H9 (cell line): ENCODE measurements at regions not wholly inside any gene's neighbourhood (a gene's known extent, or its start where the extent isn't known, plus 50 kb on each side); places are given as distances from the start of the nearest gene placed in this dataset.

Experiments
- DNase-seq: peaks from one replicate; pipeline ENCODE4 v3.0.0-alpha.2; 2017
- H2AFZ ChIP-seq: one replicate; pipeline ENCODE4 v1.6.1; 2013; ENCODE audit warnings: mild to moderate bottlenecking, low read length, control low read depth, moderate library complexity
- H2AK5ac ChIP-seq: 2 replicates; pipeline ENCODE4 v1.6.1; 2013; ENCODE audit warnings: low read length, control low read depth, mixed read lengths; ENCODE audit not compliant: insufficient read length
- H2BK120ac ChIP-seq: one replicate; pipeline ENCODE4 v1.6.1; 2013; ENCODE audit warnings: low read depth, mild to moderate bottlenecking, low read length, control low read depth, inconsistent platforms; ENCODE audit not compliant: poor library complexity, severe bottlenecking
- H2BK12ac ChIP-seq: 2 replicates; pipeline ENCODE4 v1.6.1; 2013; ENCODE audit warnings: low read length, control low read depth, mixed read lengths, low read depth; ENCODE audit not compliant: insufficient read length
- H2BK15ac ChIP-seq: 2 replicates; pipeline ENCODE4 v1.6.1; 2013; ENCODE audit warnings: low read depth, low read length, control low read depth
- H2BK20ac ChIP-seq: one replicate; pipeline ENCODE4 v1.6.1; 2013; ENCODE audit warnings: low read depth, mild to moderate bottlenecking, low read length, control low read depth, inconsistent platforms; ENCODE audit not compliant: poor library complexity, severe bottlenecking
- H2BK5ac ChIP-seq: 2 replicates; pipeline ENCODE4 v1.6.1; 2013; ENCODE audit warnings: low read length, control low read depth, mixed read lengths; ENCODE audit not compliant: insufficient read length
- H3K14ac ChIP-seq: 2 replicates; pipeline ENCODE4 v1.6.1; 2013; ENCODE audit warnings: low read length, control low read depth; ENCODE audit not compliant: insufficient read depth
- H3K18ac ChIP-seq: 2 replicates; pipeline ENCODE4 v1.6.1; 2013; ENCODE audit warnings: low read depth, mild to moderate bottlenecking, mixed read lengths, low read length, control low read depth; ENCODE audit not compliant: insufficient read length
- H3K23ac ChIP-seq: 2 replicates; pipeline ENCODE4 v1.6.1; 2013; ENCODE audit warnings: low read length, control low read depth, mixed read lengths, low read depth; ENCODE audit not compliant: insufficient read length
- H3K23me2 ChIP-seq: 2 replicates; pipeline ENCODE4 v1.6.1; 2013; ENCODE audit warnings: low read depth, mild to moderate bottlenecking, mixed read lengths, low read length, control low read depth; ENCODE audit not compliant: insufficient read length, poor library complexity, severe bottlenecking
- H3K27ac ChIP-seq: 2 replicates; pipeline ENCODE4 v1.5.1; 2013; ENCODE audit warnings: low read length, control low read depth, mixed read lengths, low read depth; ENCODE audit not compliant: insufficient read length
- H3K27me3 ChIP-seq: 2 replicates; pipeline ENCODE4 v1.6.1; 2013; ENCODE audit warnings: low read length, control low read depth, inconsistent platforms; ENCODE audit not compliant: insufficient read depth
- H3K4ac ChIP-seq: 2 replicates; pipeline ENCODE4 v1.6.1; 2013; ENCODE audit warnings: low read depth, mild to moderate bottlenecking, control low read depth, inconsistent platforms, low read length, moderate library complexity
- H3K4me1 ChIP-seq: 2 replicates; pipeline ENCODE4 v1.6.1; 2013; ENCODE audit warnings: low read length, control low read depth, inconsistent platforms; ENCODE audit not compliant: insufficient read depth
- H3K4me2 ChIP-seq: 2 replicates; pipeline ENCODE4 v1.6.1; 2013; ENCODE audit warnings: low read length, control low read depth, mixed read lengths; ENCODE audit not compliant: insufficient read length, insufficient read depth
- H3K56ac ChIP-seq: 2 replicates; pipeline ENCODE4 v1.6.1; 2013; ENCODE audit warnings: low read depth, mild to moderate bottlenecking, mixed read lengths, low read length, control low read depth; ENCODE audit not compliant: insufficient read length
- H3K79me1 ChIP-seq: 2 replicates; pipeline ENCODE4 v1.6.1; 2013; ENCODE audit warnings: low read depth, mild to moderate bottlenecking, moderate library complexity, low read length, control low read depth, inconsistent platforms; ENCODE audit not compliant: insufficient read depth, poor library complexity, severe bottlenecking
- H3K79me2 ChIP-seq: 2 replicates; pipeline ENCODE4 v1.6.1; 2013; ENCODE audit warnings: low read length, control low read depth, inconsistent platforms; ENCODE audit not compliant: insufficient read depth
- H3K9ac ChIP-seq: 2 replicates; pipeline ENCODE4 v1.6.1; 2013; ENCODE audit warnings: low read length, control low read depth, mixed read lengths; ENCODE audit not compliant: insufficient read length; ENCODE audit errors: extremely low read depth
- H3K9me3 ChIP-seq: one replicate; pipeline ENCODE4 v1.6.1; 2013; ENCODE audit warnings: low read depth, low read length, inconsistent platforms; ENCODE audit not compliant: control insufficient read depth
- H3T11ph ChIP-seq: one replicate; pipeline ENCODE4 v1.6.1; 2013; ENCODE audit warnings: mild to moderate bottlenecking, low read length, control low read depth, inconsistent platforms
- H4K20me1 ChIP-seq: one replicate; pipeline ENCODE4 v1.6.1; 2013; ENCODE audit not compliant: control insufficient read depth, insufficient read length, insufficient read depth
- H4K5ac ChIP-seq: 2 replicates; pipeline ENCODE4 v1.6.1; 2013; ENCODE audit warnings: low read depth, mild to moderate bottlenecking, mixed read lengths, low read length, control low read depth; ENCODE audit not compliant: insufficient read length
- H4K8ac ChIP-seq: replicated peaks from 2 replicates; pipeline ENCODE4 v1.6.1; 2013; ENCODE audit warnings: low read length, control low read depth, mixed read lengths, low read depth; ENCODE audit not compliant: insufficient read length
- H4K91ac ChIP-seq: 2 replicates; pipeline ENCODE4 v1.6.1; 2013; ENCODE audit warnings: low read depth, mild to moderate bottlenecking, moderate library complexity, mixed read lengths, low read length, control low read depth; ENCODE audit not compliant: insufficient read length
- H3K27ac Mint-ChIP-seq, 3 experiments: 2 replicates in 2 of 3; 3 replicates in 1 of 3; pipeline ENCODE4 v1.8.0; 2020 to 2021; ENCODE audit warnings: mixed read lengths in 3 of 3, mild to moderate bottlenecking in 1 of 3, moderate library complexity in 1 of 3
- H3K27me3 Mint-ChIP-seq: 2 replicates; pipeline ENCODE4 v1.8.0; 2021; ENCODE audit warnings: low read depth, mild to moderate bottlenecking, moderate library complexity, mixed read lengths
- H3K36me3 Mint-ChIP-seq, 3 experiments: 2 replicates in 2 of 3; 3 replicates in 1 of 3; pipeline ENCODE4 v1.8.0; 2020 to 2021; ENCODE audit warnings: low read depth in 3 of 3, mixed read lengths in 3 of 3; ENCODE audit not compliant: insufficient read depth in 1 of 3
- H3K4me1 Mint-ChIP-seq, 2 experiments: 2 replicates each; pipeline ENCODE4 v1.8.0; 2020; ENCODE audit warnings: mixed read lengths in 2 of 2
- H3K4me3 Mint-ChIP-seq, 2 experiments: 2 replicates in 1 of 2; 3 replicates in 1 of 2; pipeline ENCODE4 v1.8.0; 2020 to 2021; ENCODE audit warnings: mild to moderate bottlenecking in 2 of 2, mixed read lengths in 2 of 2, moderate library complexity in 1 of 2
- H3K9me3 Mint-ChIP-seq, 2 experiments: 2 replicates in 1 of 2; 3 replicates in 1 of 2; pipeline ENCODE4 v1.8.0; 2020; ENCODE audit warnings: mild to moderate bottlenecking in 2 of 2, mixed read lengths in 2 of 2, moderate library complexity in 1 of 2
- WGBS: extraction: QIAGEN DNeasy Blood & Tissue Kit; methylation state at CpG from one replicate; pipeline ENCODE4 v1.1.7; 2013; ENCODE audit warnings: missing lambda C conversion rate, low lambda C conversion rate, mixed read lengths; ENCODE audit not compliant: insufficient read length; ENCODE audit errors: extremely low coverage; 5-methylcytosine and 5-hydroxymethylcytosine counted together
- TF ChIP-seq, protein P1 (sequence below): fragments of 200-600 bp; sonication (generic); conservative IDR thresholded peaks from 3 replicates; pipeline ENCODE4 v1.8.0; 2021; ENCODE audit warnings: antibody characterized with exemption, mild to moderate bottlenecking

- Mint-ChIP-seq H3K4me3 (no peak overlapping the region), H3K27ac (no peak overlapping the region), H3K4me1 (no peaks in the 10 kb centered on the region), H3K36me3 (peaks cover 0 to 6% (median 0%) of the 10 kb centered on the region in 3 experiments; a peak in 2 of 7 replicates), H3K27me3 (no peaks in the 10 kb centered on the region; the same call in 1 of the 2 replicates), H3K9me3 (peaks cover 69 to 75% of the 10 kb centered on the region in 2 experiments)
- Histone ChIP-seq H3K79me1 (no peaks in the 10 kb centered on the region), H3K4me2 (no peak overlapping the region), H2BK120ac (no peak overlapping the region), H2BK20ac (no peak overlapping the region), H4K8ac (no peak overlapping the region), H3K27ac (no peak overlapping the region), H2AK5ac (no peak overlapping the region), H3K56ac (no peak overlapping the region), H2BK12ac (no peak overlapping the region), H3T11ph (no peak overlapping the region), H3K23ac (no peak overlapping the region), H4K20me1 (no peaks in the 10 kb centered on the region), H4K5ac (no peak overlapping the region), H3K14ac (no peak overlapping the region), H2AFZ (no peak overlapping the region), H3K27me3 (no peaks in the 10 kb centered on the region), H3K9ac (no peak overlapping the region), H3K9me3 (peaks cover 21% of the 10 kb centered on the region), H4K91ac (no peak overlapping the region), H2BK15ac (no peak overlapping the region), H2BK5ac (no peak overlapping the region), H3K4me1 (no peaks in the 10 kb centered on the region), H3K4ac (no peak overlapping the region), H3K79me2 (no peaks in the 10 kb centered on the region), H3K18ac (no peak overlapping the region), H3K23me2 (no peaks in the 10 kb centered on the region)
- no CpG with 5 or more reads among the region's 2 CpGs for WGBS
- TF ChIP-seq, protein P1, sequence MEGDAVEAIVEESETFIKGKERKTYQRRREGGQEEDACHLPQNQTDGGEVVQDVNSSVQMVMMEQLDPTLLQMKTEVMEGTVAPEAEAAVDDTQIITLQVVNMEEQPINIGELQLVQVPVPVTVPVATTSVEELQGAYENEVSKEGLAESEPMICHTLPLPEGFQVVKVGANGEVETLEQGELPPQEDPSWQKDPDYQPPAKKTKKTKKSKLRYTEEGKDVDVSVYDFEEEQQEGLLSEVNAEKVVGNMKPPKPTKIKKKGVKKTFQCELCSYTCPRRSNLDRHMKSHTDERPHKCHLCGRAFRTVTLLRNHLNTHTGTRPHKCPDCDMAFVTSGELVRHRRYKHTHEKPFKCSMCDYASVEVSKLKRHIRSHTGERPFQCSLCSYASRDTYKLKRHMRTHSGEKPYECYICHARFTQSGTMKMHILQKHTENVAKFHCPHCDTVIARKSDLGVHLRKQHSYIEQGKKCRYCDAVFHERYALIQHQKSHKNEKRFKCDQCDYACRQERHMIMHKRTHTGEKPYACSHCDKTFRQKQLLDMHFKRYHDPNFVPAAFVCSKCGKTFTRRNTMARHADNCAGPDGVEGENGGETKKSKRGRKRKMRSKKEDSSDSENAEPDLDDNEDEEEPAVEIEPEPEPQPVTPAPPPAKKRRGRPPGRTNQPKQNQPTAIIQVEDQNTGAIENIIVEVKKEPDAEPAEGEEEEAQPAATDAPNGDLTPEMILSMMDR, result no peak; the same call in 2 of the 3 replicates
- DNase-seq, result no peak
These were observed 102.8 kb downstream of the ITIH6 start for GRCh38 chrX:54695231-54695630.
